Activated CD8-positive, alpha-beta memory T cell treated with anti-CD3 and anti-CD28 coated beads for 48 hours (primary cell): ENCODE measurements at regions not wholly inside any gene's neighbourhood (a gene's known extent, or its start where the extent isn't known, plus 50 kb on each side); places are given as distances from the start of the nearest gene placed in this dataset.

Experiments used
- DNase-seq, 3 experiments: peaks; one replicate each; pipeline ENCODE4 v3.0.0-alpha.2; 2020; ENCODE audit warnings: low read depth in 2 of 3, low spot score in 2 of 3

DNA sequence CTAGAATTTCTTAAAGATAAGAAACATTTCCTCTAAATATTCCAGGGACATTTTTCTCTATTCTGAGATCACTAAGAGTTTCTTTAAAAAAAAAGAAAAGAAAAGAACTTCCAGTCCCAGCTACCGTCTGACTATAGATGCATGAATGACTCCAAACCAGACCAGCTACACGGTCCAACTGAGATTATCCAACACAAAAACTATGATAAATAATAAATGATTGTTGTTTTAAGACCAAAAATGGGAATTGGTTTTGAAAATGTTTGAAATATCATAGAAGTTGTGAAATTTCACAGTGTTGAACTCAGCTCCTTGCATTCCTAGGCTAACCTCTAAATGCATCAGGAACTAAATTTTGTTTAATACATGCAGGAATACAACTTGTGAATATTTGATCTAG, 1619.6 kb upstream of the LRRTM3 start:
- DNase-seq: no peak

DNA sequence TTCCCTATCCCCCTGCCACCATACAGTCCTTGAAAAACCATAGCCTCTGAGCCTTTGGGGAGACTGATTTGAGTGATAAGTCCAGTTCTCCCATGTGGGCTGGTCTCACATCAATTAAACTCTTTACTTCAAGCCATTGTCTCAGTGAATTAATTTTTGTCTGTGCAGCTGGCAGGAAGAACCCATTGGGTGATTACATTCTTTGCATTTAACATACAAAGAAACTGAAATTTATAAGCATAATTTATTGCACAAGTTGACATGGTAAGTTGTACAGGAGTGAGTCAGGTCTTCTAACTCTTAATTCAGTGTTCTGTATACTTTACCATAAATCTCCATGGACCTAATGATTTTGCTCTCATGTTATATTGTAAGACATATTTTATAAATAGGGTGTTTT, 1613.0 kb upstream of the LRRTM3 start:
- DNase-seq: no peak

DNA sequence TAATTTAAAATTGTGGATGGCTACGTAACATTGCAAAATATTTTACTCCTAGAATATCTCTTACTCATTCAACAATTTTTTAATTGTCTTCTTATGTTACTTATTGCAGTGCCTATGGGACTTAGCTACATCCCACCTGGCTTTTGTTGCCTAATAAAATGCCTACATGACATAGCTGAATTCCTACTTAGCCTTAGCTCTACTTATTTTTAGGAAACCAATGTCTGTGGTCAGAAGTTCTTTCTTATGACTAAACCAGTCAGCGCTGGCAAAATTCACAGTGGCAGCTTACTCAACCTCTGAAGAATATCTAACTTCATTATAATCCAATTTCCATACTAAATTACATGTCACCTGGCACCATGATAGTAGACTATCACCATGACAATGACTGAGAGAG, 1612.4 kb upstream of the LRRTM3 start:
- no peak for DNase-seq

DNA sequence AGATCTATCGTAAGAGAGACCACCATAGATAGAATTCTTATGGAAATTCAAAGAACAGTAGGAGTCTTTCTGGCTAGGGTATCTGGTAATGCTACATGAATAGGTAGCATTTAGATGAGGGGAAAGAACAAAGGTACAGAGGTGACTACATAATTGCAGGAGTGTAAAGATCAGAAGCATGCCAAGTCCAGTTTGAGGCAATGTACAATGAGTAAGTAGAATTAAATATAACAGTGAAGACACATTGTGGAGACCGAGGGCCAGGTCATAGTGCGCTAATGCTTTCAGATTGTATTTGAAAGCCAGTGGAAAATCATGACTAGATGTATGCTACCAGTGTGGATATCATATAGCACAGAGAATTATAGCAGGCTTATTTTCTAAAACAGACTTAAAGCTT, 1611.6 kb upstream of the LRRTM3 start:
- DNase-seq: no peak

DNA sequence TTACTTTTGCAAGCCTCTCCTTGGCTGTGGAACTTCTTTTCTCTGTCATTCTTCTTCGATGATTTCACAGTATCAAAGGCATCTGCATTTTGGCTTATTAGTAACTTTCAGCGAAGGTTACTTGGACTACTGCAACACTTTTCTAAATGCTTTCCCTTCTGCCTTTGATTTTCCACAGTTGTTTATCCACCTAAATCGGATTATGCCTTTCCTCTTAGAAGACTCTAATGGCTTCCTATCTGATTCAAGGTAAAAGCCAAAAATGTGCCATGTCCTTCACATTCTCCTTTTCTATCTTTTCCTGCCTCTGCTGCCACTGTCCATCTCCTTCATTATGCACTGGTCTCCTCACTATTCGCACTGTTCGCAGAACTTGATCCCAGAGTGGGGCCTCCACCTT, 1606.3 kb upstream of the LRRTM3 start:
- no peak for DNase-seq

DNA sequence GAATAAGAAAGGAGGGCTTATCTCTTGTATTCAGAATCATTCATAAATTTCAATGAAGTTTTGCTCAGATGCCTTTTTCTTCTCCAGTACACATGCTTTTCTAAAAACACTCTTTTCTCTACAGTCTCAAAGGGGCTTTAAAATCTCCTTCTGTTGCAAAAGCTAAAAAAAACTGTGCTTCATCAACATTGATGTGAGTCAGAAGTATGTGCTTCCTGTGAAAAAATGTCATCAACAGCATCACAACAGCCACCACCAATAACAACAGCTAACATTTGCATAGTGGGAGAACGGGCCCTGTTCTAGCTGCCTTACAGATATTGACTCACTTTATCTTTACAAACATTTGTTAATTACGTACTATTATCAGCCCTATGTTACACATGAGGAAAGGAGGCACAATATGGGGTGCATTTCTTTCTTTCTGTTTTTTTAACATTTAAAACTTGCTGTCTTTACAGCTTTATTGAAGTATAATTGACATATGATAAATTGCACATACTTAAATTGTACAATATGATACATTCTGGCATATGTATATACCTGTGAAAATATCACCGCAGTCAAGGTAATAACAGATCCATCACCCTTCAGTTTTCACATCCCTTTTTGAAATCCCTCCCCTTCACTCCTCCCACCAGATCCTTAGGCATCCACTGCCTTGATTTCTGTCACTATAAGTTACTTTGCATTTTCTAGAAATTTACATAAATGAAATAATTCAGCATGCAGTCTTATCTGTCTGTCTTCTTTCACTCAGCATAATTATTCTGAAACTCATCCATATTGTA, 1605.4 kb upstream of the LRRTM3 start:
- no peak for DNase-seq

DNA sequence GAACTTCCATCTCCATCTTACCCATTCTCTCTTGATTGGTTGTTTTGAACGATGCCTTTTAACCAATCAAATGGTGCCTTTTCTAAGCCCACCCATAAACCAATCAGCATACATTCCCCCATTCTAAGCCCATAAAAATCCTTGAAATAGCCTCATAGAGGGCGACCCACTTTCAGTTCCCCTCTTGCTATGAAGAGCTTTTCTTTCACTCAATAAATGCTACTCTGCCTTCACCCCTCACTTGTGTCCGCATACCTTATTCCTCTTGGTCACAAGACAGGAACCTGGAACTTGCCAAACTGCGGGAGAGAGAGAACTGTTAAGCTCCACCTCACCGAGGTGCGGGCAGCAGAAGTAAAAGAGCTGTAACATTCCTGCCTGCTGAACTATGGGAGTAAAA, 1602.0 kb upstream of the LRRTM3 start:
- DNase-seq: no peak

DNA sequence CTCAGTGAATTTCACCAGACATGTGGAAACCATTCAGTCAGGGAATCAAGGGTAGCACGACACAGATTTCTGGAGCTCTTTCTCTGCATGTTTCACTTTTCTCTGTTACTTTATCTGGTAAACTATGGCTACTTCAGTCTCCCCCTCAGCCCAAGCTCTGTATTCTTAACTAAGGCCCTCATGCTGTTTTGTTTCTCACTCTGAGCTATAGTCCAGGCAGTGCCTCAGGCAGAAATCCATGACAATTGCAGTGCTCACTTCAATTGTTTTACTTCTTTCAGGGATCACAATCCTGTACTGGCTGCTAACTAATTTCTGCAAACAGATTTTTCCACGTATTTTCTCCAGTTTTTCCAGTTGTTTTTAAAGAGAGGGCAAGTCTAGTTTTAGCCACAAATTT, 1599.9 kb upstream of the LRRTM3 start:
- DNase-seq: no peak

DNA sequence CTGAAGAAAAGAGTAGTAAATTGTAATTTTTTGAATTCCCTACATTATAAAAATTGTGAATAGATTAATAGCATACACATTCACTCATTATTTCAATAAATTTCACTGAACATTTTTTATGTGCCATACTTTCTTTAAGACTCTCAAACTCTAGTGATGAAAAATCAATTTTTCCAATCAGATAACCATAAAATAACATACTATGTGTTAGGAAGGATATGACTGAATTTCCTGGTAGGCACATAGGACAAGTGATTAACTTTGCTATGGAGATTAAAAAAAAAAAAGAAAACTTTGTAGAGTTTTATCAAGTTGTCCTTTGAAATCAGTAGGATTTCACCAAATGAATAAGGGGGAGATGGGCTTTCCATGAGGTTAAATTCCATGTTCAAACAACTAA, 1597.3 kb upstream of the LRRTM3 start:
- no peak for DNase-seq

DNA sequence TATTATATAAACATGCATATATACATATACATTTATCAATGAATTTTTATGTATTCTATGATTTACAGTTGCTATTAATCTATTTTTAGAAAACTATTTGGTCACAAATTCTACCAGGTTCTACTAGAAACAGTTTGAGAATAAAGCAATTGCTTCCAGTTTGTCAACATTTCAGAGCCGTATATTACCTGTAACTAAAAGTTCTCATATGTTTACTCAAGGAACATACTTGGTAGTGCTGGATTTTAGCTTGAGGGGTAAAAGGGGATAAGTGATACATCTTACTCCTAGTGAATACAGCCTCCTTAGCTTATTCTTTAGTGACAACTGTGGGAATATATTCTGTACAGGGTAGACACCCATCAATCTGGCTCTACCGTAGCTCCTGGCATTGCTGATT, 1590.5 kb upstream of the LRRTM3 start:
- no peak for DNase-seq

DNA sequence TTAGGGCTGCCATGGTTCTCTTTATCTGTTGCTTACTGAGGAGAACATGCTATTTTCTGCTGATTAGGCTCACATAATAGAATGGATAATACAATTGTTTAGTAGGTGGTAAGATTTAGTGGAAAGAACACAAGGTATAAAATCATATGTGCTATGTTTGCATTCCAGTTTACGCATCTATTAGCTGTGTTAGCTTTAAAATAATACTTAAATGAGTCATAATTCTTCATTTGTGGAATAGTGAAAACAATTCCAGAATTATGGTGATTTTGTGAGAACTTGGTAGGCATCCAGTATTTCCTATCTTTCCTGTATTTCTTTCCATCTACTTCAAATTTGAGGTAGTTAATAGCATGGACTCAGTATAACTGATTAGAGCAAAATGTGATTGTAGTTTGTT, 1585.5 kb upstream of the LRRTM3 start:
- no peak for DNase-seq

DNA sequence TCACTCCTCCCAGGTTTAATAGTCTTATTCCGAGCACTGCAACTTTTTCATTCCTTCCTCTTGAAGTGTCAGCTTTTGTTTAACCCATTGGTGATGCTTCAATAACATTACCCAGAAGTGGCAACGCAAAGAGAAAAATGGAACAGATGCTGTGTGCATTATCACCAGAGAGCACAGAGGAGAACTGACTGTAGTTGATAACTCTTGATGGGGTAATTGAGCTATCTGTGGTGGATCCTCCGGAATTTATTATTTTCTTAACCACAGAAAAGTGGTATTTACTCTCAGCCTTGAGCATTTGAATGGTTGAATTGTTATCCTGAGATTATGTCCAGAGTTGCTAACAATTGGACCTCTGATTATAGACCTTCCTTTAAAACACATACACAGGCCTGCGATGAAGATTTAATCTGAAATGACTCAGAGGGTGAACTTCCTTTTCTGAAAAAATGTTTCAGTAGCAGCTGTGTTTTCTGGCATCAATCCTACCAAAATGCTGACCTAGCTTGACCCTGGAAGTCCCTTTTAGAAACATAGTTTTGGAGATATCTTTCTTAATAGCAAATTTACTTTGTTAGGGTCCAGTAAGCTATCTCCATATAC, 1584.4 kb upstream of the LRRTM3 start:
- no peak for DNase-seq

DNA sequence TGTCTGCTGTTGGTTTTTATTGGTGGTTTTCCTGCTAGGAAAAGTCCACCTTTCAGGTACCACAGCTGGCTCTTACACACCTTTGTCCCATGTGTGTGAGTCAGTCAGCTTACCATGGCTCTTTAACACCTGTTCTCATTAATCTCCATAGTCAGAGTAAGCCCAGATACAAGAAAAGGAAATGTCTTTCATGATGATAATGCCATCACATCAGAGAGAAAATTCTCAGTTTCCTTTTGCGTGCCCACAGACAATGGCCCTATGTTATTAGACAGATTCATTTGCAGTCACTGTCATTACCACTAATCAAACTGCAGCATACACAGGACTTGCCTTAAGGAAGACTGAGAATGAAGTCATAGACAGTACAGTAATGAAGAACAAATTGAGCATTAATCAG, 1583.6 kb upstream of the LRRTM3 start:
- DNase-seq: no peak

DNA sequence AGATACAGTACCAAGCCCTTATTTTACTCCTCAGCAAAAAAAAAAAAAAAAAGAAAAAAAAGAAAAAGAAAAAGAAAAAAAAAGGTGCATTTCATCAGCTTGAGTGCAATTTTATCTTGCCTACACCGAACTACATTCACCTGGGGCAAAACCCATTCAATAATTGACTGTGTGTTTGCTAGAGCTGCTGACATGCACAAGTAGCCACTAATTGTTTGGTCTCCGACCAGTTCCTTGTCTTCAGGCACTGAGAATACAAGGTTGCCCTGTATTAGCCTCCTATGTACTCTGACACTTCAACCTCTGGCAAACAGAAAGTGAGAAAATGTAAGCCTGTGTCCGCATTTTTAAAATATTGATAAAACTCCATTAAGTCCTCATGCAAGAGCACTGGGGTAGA, 1579.4 kb upstream of the LRRTM3 start:
- no peak for DNase-seq

DNA sequence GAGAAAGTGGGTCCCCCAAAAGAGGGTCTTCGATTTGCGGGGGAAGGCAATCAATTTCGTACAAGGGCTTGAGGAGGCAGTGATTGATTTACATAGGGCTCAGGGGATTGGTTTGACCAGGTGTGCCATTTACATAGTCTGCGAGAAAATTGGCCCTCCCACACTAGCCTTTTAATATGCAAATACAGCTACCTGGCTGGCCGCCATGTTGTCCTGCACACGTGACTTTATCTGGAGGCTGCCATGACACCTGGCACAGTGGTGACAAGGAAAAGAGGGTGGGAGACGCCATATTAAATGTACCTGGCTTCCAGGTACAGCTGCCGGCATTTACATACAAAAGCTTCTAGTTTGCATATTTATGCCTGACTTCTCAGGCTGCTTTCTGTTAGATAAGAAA, 1577.2 kb upstream of the LRRTM3 start:
- DNase-seq: no peak

DNA sequence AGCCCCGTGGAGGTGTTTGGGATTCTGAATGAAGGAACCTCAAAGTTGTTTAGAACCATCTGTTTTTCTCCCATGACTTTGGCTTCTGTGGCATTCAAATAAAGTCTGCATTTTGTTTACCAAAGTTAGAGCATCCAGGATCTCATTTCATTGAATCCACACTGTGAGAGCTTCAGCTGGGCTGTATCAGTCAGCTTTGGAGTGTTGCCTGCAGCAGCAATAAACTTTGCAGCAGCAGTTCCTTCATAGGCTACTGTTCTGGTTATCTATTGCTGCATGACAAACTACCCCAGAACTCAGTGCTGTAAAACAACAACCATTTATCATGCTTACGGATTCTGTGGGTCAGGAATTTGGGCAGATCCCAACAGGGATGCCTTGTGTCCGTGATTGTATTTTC, 1575.2 kb upstream of the LRRTM3 start:
- DNase-seq: no peak

DNA sequence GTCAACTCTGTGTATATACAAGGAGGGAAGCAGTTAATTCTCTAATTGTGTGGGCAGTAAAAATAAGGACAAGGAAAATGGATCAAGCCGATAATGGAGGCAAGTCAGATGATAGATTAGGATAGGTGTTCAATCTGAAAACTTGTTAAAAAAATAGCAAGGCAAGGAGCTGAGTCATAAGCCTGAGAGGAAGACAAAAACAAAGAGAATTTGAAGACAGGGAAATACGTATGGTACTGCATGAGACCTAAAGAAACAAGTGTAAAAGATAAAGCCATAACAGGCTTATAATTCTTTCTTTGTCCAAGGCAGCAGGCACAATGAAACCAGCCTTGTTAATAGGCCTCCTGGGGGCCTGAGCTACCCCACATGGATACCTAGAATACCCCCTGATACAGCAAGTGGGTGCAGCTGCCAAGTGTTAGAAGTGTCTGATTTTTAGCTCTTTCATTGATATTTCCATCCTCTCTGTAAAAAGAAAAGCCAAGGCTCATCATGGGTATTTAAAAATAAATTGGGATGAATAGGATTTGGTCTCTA, 1570.6 kb upstream of the LRRTM3 start:
- DNase-seq: no peak

DNA sequence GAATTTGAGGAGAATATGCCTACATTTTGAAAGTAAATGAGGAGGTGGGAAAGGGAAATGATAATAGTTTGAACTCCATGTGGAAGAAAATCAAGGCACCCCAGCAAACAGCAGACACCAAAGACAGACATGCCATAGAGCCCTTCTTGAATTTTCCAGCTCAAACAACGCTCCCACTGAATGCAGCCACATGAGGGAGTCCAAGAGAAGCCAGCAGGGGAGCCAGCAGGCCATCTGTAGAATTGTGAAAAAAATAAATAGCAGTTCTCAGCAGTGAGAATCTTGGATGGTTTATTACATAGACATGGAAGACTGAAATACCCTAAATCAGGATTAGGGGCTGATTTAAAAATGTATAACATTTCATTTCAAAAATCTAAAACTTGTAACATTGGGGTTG, 1567.3 kb upstream of the LRRTM3 start:
- DNase-seq: no peak

DNA sequence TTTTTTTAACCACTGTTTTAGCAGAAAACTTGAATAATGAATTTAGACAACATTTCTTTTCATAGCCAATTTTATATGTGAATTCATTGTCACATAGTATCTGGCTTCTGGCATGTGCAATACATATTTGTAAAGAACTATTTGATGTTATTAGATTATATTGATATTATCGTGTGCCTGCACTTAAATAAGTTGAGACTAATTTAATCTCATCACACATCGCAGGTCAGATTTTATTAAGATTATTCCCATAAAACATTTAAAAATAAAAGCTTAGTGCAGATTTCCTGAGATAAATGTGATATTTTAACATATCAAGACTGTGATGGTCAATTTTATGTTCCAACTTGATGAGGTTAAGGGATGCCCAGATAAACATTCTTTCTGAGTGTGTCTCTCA, 1565.3 kb upstream of the LRRTM3 start:
- no peak for DNase-seq

DNA sequence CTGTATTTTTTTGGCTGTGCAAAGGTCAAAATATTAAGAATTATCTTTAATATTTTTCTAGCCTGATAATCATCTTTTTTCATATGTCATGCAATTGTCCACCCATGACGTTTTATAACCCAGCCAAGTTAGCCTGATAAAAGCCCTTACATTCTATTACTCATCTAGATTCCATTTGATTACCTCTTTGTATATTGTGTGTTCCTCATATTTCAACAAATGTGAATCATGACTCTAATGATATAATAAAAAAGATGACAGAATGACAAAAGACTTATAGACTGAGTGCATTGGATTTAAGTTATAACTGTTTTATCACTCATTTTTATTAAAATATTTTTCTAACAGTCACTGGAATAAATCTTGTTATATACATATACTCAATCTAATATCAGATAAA, 1560.0 kb upstream of the LRRTM3 start:
- no peak for DNase-seq

DNA sequence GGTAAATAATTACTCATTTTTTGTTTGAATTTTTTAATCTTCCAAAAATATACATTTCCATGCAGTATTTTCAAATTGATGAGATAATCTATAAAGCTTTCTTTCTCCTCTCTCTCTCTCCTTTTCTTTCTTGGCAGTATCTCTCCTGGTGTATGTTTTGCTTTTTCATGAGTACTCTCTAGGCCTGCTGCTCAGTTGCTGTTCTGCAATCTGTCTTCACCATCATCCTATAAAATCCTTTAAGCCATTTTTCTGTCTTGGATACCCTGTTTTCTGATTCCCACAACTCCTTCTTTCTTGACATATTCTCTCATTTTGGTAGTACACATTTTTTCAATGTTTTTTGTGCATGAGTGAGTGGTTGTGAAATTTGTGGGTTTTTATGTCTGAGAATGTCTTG, 1558.1 kb upstream of the LRRTM3 start:
- DNase-seq: no peak

DNA sequence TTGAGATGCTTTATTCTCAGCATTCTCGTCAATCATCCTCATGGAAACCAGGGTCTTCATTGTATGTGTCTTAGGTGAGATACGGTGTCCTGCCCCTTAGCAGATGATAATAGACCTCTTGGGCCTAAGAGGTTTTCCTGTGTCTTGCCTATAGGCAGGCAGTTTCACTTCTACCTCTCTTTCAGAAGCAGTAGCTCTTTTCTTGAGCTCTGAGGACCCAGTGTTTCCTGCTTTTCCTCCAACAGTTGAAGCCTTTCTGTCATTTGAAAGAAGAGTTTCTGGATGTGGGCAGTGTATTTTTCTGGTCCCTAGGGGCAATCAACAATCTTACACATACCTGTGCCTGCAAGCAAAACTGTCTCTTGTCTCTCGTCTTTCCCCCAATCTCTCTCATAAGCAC, 1550.3 kb upstream of the LRRTM3 start:
- DNase-seq: no peak

DNA sequence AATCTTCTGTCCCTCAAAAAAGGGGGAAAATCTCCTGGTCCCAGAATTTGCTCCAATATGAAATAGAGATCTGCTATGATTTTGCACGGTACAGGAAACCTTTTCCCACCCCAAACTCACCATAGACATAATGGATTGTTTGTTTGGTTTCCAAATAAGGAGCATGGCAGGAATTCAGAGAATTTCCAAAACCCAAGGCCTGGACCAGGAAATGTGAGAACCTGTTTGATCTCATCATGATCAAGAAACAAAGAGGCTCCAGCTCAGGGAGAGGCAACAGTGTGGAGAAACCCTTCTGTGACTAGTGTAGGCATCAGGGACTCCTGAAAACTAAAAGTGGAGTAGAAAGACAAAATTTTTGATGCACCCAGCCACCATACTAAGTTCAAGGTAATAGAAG, 1548.1 kb upstream of the LRRTM3 start:
- DNase-seq: no peak
